ENCODE measurements at regions not wholly inside any gene's neighbourhood (a gene's known extent, or its start where the extent isn't known, plus 50 kb on each side); places are given as distances from the start of the nearest gene placed in this dataset.

- no peak for TF ChIP-seq POLR2A (IDR thresholded peaks at IDR 0.05)
- TF ChIP-seq, protein P1, sequence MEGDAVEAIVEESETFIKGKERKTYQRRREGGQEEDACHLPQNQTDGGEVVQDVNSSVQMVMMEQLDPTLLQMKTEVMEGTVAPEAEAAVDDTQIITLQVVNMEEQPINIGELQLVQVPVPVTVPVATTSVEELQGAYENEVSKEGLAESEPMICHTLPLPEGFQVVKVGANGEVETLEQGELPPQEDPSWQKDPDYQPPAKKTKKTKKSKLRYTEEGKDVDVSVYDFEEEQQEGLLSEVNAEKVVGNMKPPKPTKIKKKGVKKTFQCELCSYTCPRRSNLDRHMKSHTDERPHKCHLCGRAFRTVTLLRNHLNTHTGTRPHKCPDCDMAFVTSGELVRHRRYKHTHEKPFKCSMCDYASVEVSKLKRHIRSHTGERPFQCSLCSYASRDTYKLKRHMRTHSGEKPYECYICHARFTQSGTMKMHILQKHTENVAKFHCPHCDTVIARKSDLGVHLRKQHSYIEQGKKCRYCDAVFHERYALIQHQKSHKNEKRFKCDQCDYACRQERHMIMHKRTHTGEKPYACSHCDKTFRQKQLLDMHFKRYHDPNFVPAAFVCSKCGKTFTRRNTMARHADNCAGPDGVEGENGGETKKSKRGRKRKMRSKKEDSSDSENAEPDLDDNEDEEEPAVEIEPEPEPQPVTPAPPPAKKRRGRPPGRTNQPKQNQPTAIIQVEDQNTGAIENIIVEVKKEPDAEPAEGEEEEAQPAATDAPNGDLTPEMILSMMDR (IDR thresholded peaks at IDR 0.05): no peak
These were observed 235.0 kb downstream of the NNT start for GRCh38 chr5:43837996-43838395.
